K562 (cell line): ENCODE measurements at regions not wholly inside any gene's neighbourhood (a gene's known extent, or its start where the extent isn't known, plus 50 kb on each side); places are given as distances from the start of the nearest gene placed in this dataset.

Source experiments
- ATAC-seq: fragments of 200-7000 bp; cut with Tn5 transposase; 3 replicates; pipeline ENCODE4 v1.9.1; 2020; ENCODE audit warnings: moderate library complexity
- BruUV-seq: library from RNA; stranded (reverse); fragments of 400-500 nt; replicated peaks from 2 replicates; lab custom pipeline; 2021; lab: Mats Ljungman, UMichigan
- CTCF ChIA-PET: fragments of 300-600 bp; formaldehyde crosslinking; extraction: SDS; loops from one replicate; lab custom pipeline; 2021; ENCODE audit warnings: low intra/inter-chr PET ratio; lab: Yijun Ruan, JAX
- POLR2A ChIA-PET: fragments of 300-600, 350-650 bp; sonication (Branson Sonifier 250); formaldehyde crosslinking; extraction: SDS; loops from one replicate; lab custom pipeline; 2021; ENCODE audit warnings: antibody characterized with exemption, inconsistent platforms; lab: Yijun Ruan, JAX
- DNase-seq, 4 experiments: peaks; one replicate each; pipeline versions ENCODE4 v3.0.0 to v3.0.0-alpha.2; 2011 to 2018; ENCODE audit warnings: low spot score in 3 of 4, mixed read lengths in 3 of 4; ENCODE audit errors: extremely low read depth in 1 of 4
- FAIRE-seq: peaks from 2 replicates; lab custom pipeline; 2011; peaks lifted over from hg19 to GRCh38; lab: Jason Lieb, UNC
- H2AFZ ChIP-seq: 2 replicates; pipeline ENCODE4 v1.6.0; 2011; ENCODE audit warnings: low read depth, low read length, control low read depth, inconsistent platforms
- H3K27ac ChIP-seq: fragments of 200-600 bp; 3 replicates; pipeline ENCODE4 v1.8.0; 2011; ENCODE audit warnings: low read depth, mild to moderate bottlenecking, control low read depth, inconsistent platforms, low read length, moderate library complexity, mixed read lengths; ENCODE audit errors: extremely low read depth
- H3K27me3 ChIP-seq, 2 experiments: fragments of 300-600 bp in 1 of 2; 2 replicates in 1 of 2; 3 replicates in 1 of 2; pipeline versions ENCODE4 v1.6.0 to v1.8.0; 2011; ENCODE audit warnings: inconsistent platforms in 2 of 2, low read length in 2 of 2, mild to moderate bottlenecking in 1 of 2, mixed read lengths in 1 of 2, moderate library complexity in 1 of 2; ENCODE audit not compliant: control insufficient read depth in 2 of 2, insufficient read depth in 2 of 2
- H3K36me3 ChIP-seq: fragments of 300-600 bp; 3 replicates; pipeline ENCODE4 v1.8.0; 2011; ENCODE audit warnings: mild to moderate bottlenecking, low read length, inconsistent platforms; ENCODE audit not compliant: control insufficient read depth, insufficient read depth
- H3K4me1 ChIP-seq, 2 experiments: fragments of 200-600 bp in 1 of 2; replicated peaks in 1 of 2; 2 replicates in 1 of 2; 3 replicates in 1 of 2; pipeline versions ENCODE4 v1.5.1 to v1.8.0; 2011; ENCODE audit warnings: inconsistent platforms in 2 of 2, low read length in 2 of 2, mild to moderate bottlenecking in 1 of 2, mixed read lengths in 1 of 2, moderate library complexity in 1 of 2; ENCODE audit not compliant: control insufficient read depth in 2 of 2, insufficient read depth in 2 of 2
- H3K4me2 ChIP-seq: 2 replicates; pipeline ENCODE4 v1.6.1; 2011; ENCODE audit warnings: low read length, control low read depth, inconsistent platforms, mixed read lengths; ENCODE audit not compliant: insufficient read depth
- H3K4me3 ChIP-seq: fragments of 200-600 bp; sonication (generic), shearing (Covaris generic); 2 replicates; pipeline ENCODE4 v1.5.1; 2016; ENCODE audit warnings: control low read depth, inconsistent platforms
- H3K79me2 ChIP-seq: fragments of 200-600 bp; 3 replicates; pipeline ENCODE4 v1.8.0; 2011; ENCODE audit warnings: low read length, inconsistent platforms; ENCODE audit not compliant: control insufficient read depth, insufficient read depth
- H3K9ac ChIP-seq, 2 experiments: 2 replicates each; pipeline versions ENCODE4 v1.6.0 to v1.6.1; 2011; ENCODE audit warnings: low read depth in 2 of 2, low read length in 2 of 2, control low read depth in 1 of 2, inconsistent platforms in 1 of 2, mild to moderate bottlenecking in 1 of 2, mixed read lengths in 1 of 2; ENCODE audit not compliant: insufficient read depth in 1 of 2
- H3K9me1 ChIP-seq: one replicate; pipeline ENCODE4 v1.6.0; 2011; ENCODE audit warnings: inconsistent platforms, mild to moderate bottlenecking, low read length, moderate library complexity; ENCODE audit not compliant: control insufficient read depth, insufficient read depth
- H3K9me3 ChIP-seq: replicated peaks from 2 replicates; pipeline ENCODE4 v1.5.1; 2011; ENCODE audit warnings: low read depth, low read length, inconsistent platforms; ENCODE audit not compliant: control insufficient read depth, insufficient read depth
- H4K20me1 ChIP-seq: replicated peaks from 2 replicates; pipeline ENCODE4 v1.6.1; 2011; ENCODE audit warnings: low read length, inconsistent platforms, mixed read lengths; ENCODE audit not compliant: control insufficient read depth, insufficient read depth
- ELF1 ChIP-seq: fragments of 200-800 bp; sonication (Bioruptor generic); IDR thresholded peaks from 2 replicates; pipeline ENCODE4 v1.6.1; 2016; ENCODE audit warnings: missing genetic modification characterization, missing compliant biosample characterization
- ETV6 ChIP-seq, 3 experiments: fragments of 150-350 bp in 1 of 3; sonication (generic) in 1 of 3; formaldehyde crosslinking in 1 of 3; IDR thresholded peaks; 2 replicates each; pipeline versions ENCODE4 v1.6.1 to v1.8.0; 2014 to 2022; ENCODE audit warnings: borderline replicate concordance in 2 of 3, low read depth in 2 of 3, antibody characterized with exemption in 1 of 3, low read length in 1 of 3, mild to moderate bottlenecking in 1 of 3, missing genetic modification reagents in 1 of 3
- JUNB ChIP-seq: fragments of 450-650 bp; formaldehyde crosslinking; conservative IDR thresholded peaks from 2 replicates; pipeline ENCODE4 v1.4.0; 2020; ENCODE audit warnings: mild to moderate bottlenecking
- KDM2B ChIP-seq: fragments of 250-450 bp; sonication (Bioruptor Pico); IDR thresholded peaks from 2 replicates; pipeline ENCODE4 v1.8.0; 2021; ENCODE audit warnings: mild to moderate bottlenecking, moderate library complexity
- MBD1 ChIP-seq: fragments of 250-450 bp; sonication (Bioruptor Pico); IDR thresholded peaks from 2 replicates; pipeline ENCODE4 v1.8.0; 2022; ENCODE audit warnings: inconsistent platforms
- MED1 ChIP-seq: sonication (generic); formaldehyde crosslinking; IDR thresholded peaks from 2 replicates; pipeline ENCODE4 v1.8.1; 2023; ENCODE audit warnings: missing genetic modification reagents, borderline replicate concordance
- RBFOX2 ChIP-seq: fragments of 200-400 bp; formaldehyde crosslinking; IDR thresholded peaks from 2 replicates; pipeline ENCODE4 v1.6.1; 2017; ENCODE audit warnings: low read depth, mild to moderate bottlenecking, low read length, moderate library complexity
- RCOR1 ChIP-seq, 2 experiments: IDR thresholded peaks; 2 replicates each; pipeline ENCODE4 v1.6.1; 2012; ENCODE audit warnings: low read depth in 2 of 2, low read length in 2 of 2, borderline replicate concordance in 1 of 2, improper control_type of control experiment in 1 of 2
- ZNF239 ChIP-seq: fragments of 250-450 bp; sonication (Bioruptor Pico); IDR thresholded peaks from 2 replicates; pipeline ENCODE4 v1.4.0; 2020; ENCODE audit warnings: mild to moderate bottlenecking
- ZNF431 ChIP-seq: sonication (generic); formaldehyde crosslinking; IDR thresholded peaks from 2 replicates; pipeline ENCODE4 v1.8.0; 2022; ENCODE audit warnings: mild to moderate bottlenecking, missing genetic modification reagents
- ZNF75A ChIP-seq: fragments of 450-650 bp; formaldehyde crosslinking; IDR thresholded peaks from 2 replicates; pipeline ENCODE4 v1.4.0; 2020; ENCODE audit warnings: mild to moderate bottlenecking
- WGBS: fragments of 100-300 bp; shearing (Covaris generic); methylation state at CpG from one replicate; pipeline ENCODE4 v1.1.6; 2016; ENCODE audit warnings: low coverage, mixed read lengths; ENCODE audit not compliant: insufficient coverage; ENCODE audit errors: missing lambda C conversion rate; 5-methylcytosine and 5-hydroxymethylcytosine counted together
- in situ Hi-C: fragments of 300-500 bp; cut with MboI; formaldehyde crosslinking; loops from 4 replicates; pipeline ENCODE4 v1.15.0; 2018; ENCODE audit warnings: inconsistent platforms, mixed read lengths
- intact Hi-C: fragments of 100-400 bp; cut with micrococcal nuclease; formaldehyde crosslinking; loops from 2 replicates; pipeline ENCODE4 v1.14.2; 2022
- TF ChIP-seq, protein P1 (sequence below): fragments of 450-650 bp; conservative IDR thresholded peaks from 2 replicates; pipeline ENCODE4 v1.6.1; 2016; ENCODE audit warnings: missing genetic modification characterization, low read depth, mild to moderate bottlenecking, control low read depth, missing compliant biosample characterization

- FAIRE-seq: no peak
- Histone ChIP-seq H3K9me3 (no peaks in the 10 kb centered on the region), H3K9ac (no peak overlapping the region), H3K27me3 (peaks cover 3 to 45% of the 10 kb centered on the region in 2 experiments; a peak in 4 of 5 replicates), H3K79me2 (no peaks in the 10 kb centered on the region), H3K27ac (no peak overlapping the region), H4K20me1 (no peaks in the 10 kb centered on the region), H3K4me2 (no peak overlapping the region), H3K36me3 (no peaks in the 10 kb centered on the region), H3K4me3 (no peak overlapping the region), H2AFZ (no peak overlapping the region), H3K4me1 (no peaks in the 10 kb centered on the region), H3K9me1 (no peaks in the 10 kb centered on the region)
- CTCF ChIA-PET: no interaction called here
- BruUV-seq: no TSS peak
- no peak for DNase-seq
- no peak for TF ChIP-seq RCOR1 (IDR thresholded peaks at IDR 0.05; ENCODE audit: borderline replicate concordance in 1 of 2, low read depth in 2 of 2, low read length in 2 of 2)
- TF ChIP-seq JUNB (CRISPR knock-in tag): no peak
- no peak for TF ChIP-seq ELF1 (tag)
- no peak for TF ChIP-seq ZNF75A (CRISPR knock-in tag)
- TF ChIP-seq ZNF431 (CRISPR knock-in tag): no peak
- TF ChIP-seq, protein P1, sequence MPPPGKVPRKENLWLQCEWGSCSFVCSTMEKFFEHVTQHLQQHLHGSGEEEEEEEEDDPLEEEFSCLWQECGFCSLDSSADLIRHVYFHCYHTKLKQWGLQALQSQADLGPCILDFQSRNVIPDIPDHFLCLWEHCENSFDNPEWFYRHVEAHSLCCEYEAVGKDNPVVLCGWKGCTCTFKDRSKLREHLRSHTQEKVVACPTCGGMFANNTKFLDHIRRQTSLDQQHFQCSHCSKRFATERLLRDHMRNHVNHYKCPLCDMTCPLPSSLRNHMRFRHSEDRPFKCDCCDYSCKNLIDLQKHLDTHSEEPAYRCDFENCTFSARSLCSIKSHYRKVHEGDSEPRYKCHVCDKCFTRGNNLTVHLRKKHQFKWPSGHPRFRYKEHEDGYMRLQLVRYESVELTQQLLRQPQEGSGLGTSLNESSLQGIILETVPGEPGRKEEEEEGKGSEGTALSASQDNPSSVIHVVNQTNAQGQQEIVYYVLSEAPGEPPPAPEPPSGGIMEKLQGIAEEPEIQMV (tag): no peak
- TF ChIP-seq KDM2B: no peak
- TF ChIP-seq RBFOX2: no peak
- TF ChIP-seq MED1 (CRISPR knock-in tag): no peak
- TF ChIP-seq ETV6 (IDR thresholded peaks at IDR 0.05; ENCODE audit: borderline replicate concordance in 1 of 2, low read depth in 2 of 2, low read length in 1 of 2): no peak
- TF ChIP-seq ETV6 (CRISPR knock-in tag; IDR thresholded peaks at IDR 0.05; ENCODE audit: borderline replicate concordance): no peak
- no peak for TF ChIP-seq MBD1
- TF ChIP-seq ZNF239: no peak
- 0% methylated on average over 13 of the region's 30 CpGs for WGBS
- in situ Hi-C loops (no loop called here), intact Hi-C loops (no loop called here)
- POLR2A ChIA-PET: interaction anchor here (1.2 kb wide), 1 partner anchor 11 kb away, joined by 3 read pairs; no protein-coding TSS in a partner anchor
- no peak for ATAC-seq
These were observed 254.0 kb upstream of the PPP2R2D start for GRCh38 chr10:131646551-131647525.
